ENCODE measurements at regions not wholly inside any gene's neighbourhood (a gene's known extent, or its start where the extent isn't known, plus 50 kb on each side); places are given as distances from the start of the nearest gene placed in this dataset.

DNA sequence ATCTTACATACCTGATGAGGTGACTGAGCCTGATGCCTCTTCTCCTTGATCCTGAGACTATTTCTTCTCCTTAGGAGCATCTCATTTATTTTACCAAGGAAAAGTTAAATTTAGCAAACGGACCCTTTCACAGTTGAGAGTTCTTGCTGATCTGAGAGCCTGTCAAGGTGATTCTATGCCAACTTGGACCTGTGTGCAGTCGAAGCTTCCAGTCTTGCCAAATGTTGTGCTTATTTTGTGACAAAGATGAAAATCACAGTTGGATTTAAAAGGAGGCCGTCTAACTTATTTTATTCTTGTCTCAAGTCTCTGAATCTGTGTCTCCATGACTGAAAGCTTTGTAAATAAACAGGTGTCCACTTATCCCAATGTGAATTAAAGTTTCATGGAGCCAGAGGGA lies 296.3 kb upstream of the EPHA3 start:
- H3K4me3 ChIP-seq = no peak overlapping the region
- no peaks in the 10 kb centered on the region for H3K9me3 ChIP-seq
- no peaks in the 10 kb centered on the region for H3K4me1 ChIP-seq
- no peak for TF ChIP-seq POLR2AphosphoS5 (IDR thresholded peaks at IDR 0.05)
- TF ChIP-seq POLR2A (IDR thresholded peaks at IDR 0.05) = no peak
- TF ChIP-seq CTCF (IDR thresholded peaks at IDR 0.05) = no peak
- no peaks in the 10 kb centered on the region for H3K27me3 ChIP-seq
- intact Hi-C loops (cut with DNase I; ENCODE audit: low total_unique reads) = no loop called here
- DNase-seq (ENCODE audit: low spot score in 2 of 2) = no peak
- no peak overlapping the region for H3K27ac ChIP-seq
- H3K36me3 ChIP-seq = no peaks in the 10 kb centered on the region

GRCh38 chr3:88812576-88812975 lies 294.8 kb upstream of the EPHA3 start:
- TF ChIP-seq POLR2AphosphoS5 (IDR thresholded peaks at IDR 0.05) = no peak
- TF ChIP-seq POLR2A (IDR thresholded peaks at IDR 0.05) = no peak
- no peak for TF ChIP-seq CTCF (IDR thresholded peaks at IDR 0.05)
- Histone ChIP-seq H3K27me3 (no peaks in the 10 kb centered on the region), H3K9me3 (no peaks in the 10 kb centered on the region), H3K36me3 (no peaks in the 10 kb centered on the region), H3K27ac (no peak overlapping the region), H3K4me3 (no peak overlapping the region), H3K4me1 (no peaks in the 10 kb centered on the region)
- DNase-seq (ENCODE audit: low spot score in 2 of 2) = no peak
- intact Hi-C loops (cut with DNase I; ENCODE audit: low total_unique reads) = no loop called here

DNA sequence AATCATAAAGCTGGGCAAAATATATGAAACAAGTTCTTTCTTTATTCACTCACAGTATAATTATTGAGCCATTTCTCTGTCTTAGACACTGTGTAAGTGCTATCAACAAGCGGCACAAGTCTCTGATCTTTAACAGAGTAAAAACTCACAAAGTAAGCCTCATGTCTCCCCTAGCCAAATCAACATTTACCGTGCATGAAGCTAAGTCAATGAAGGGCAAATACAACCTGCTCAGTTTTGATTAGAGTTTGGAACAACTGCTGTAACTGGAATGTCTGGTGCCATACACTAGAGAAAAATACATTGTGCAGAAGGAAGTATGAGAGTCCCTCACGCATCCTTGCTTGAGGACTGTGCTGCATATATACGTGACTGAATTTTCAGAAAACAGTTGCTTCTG lies 291.0 kb upstream of the EPHA3 start:
- Histone ChIP-seq H3K27ac (no peak overlapping the region), H3K4me1 (no peaks in the 10 kb centered on the region)
- intact Hi-C loops (cut with DNase I; ENCODE audit: low total_unique reads) = no loop called here

DNA sequence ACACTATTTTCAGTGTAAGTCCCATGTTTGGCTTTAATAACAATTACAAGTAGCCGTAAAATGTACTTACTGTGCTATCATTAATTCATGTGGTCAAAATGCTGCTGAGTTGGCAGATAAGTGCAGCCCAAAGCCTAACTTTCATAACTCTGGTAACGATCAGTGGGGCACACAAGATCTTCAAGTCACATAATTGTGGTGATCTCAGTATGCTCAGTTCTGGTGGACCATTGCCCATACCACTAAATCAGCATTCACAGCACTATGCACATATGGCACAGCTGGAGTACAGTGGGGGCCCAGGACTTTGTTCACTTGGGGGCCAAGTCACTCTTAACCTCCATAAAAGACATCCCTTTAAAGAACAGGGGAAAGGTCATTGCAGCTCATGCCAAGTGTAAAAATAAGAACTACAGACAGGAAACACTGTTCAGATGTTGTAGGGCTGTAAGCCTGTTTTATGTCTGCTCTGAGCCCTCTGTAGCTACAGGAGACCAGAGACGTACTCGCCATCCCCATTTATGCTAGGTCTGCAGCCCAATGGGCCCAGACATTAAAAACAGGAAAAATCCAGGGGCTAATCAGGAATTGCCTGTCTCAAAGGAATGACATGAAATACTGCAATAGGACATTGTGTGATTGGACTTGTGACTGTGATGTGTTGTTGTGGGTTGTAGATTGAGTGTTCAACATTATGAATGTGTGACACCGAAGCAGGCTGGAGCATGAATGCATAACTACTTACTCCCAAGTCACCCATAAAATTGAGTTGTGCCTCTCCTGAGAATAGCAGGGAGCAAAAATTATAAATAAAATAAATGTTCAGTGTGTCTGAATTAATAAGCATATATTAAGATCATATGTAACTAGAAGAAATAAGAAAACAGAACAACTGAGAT lies 282.5 kb upstream of the EPHA3 start:
- no peak for DNase-seq (ENCODE audit: low spot score in 2 of 2)
- H3K4me3 ChIP-seq = no peak overlapping the region
- H3K27me3 ChIP-seq = no peaks in the 10 kb centered on the region
- no peaks in the 10 kb centered on the region for H3K36me3 ChIP-seq
- no peak for TF ChIP-seq POLR2A (IDR thresholded peaks at IDR 0.05)
- no peak for TF ChIP-seq POLR2AphosphoS5 (IDR thresholded peaks at IDR 0.05)
- intact Hi-C loops (cut with DNase I; ENCODE audit: low total_unique reads) = no loop called here
- no peaks in the 10 kb centered on the region for H3K4me1 ChIP-seq
- H3K9me3 ChIP-seq = no peaks in the 10 kb centered on the region
- H3K27ac ChIP-seq = no peak overlapping the region

More for the DNA sequence above, 291.0 kb upstream of the EPHA3 start:
- TF ChIP-seq POLR2AphosphoS5 (IDR thresholded peaks at IDR 0.05) (no peak), POLR2A (IDR thresholded peaks at IDR 0.05) (no peak), CTCF (IDR thresholded peaks at IDR 0.05) (no peak)
- Histone ChIP-seq H3K9me3 (no peaks in the 10 kb centered on the region), H3K27me3 (no peaks in the 10 kb centered on the region), H3K4me3 (no peak overlapping the region), H3K36me3 (no peaks in the 10 kb centered on the region)
- no peak for DNase-seq (ENCODE audit: low spot score in 2 of 2)

DNA sequence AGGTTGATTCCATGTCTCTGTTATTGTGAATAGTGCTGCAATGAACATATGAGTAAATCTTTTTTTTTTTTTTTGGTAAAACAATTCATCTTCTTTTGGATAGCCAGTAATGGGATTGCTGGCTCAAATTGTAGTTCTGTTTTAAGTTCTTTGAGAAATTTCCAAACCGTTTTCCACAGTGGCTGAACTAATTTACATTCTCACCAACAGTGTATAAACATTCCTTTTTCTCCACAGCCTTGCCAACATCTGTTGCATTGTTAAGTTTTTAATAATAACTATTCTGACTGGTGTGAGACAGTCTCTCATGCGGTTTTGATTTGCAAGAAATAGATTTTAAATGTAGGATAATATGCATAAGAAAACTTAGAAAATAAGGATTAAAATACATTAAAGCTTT lies 279.0 kb upstream of the EPHA3 start:
- no peaks in the 10 kb centered on the region for H3K9me3 ChIP-seq
- H3K4me3 ChIP-seq = no peak overlapping the region
- no peaks in the 10 kb centered on the region for H3K27me3 ChIP-seq
- intact Hi-C loops (cut with DNase I; ENCODE audit: low total_unique reads) = no loop called here
- H3K4me1 ChIP-seq = no peaks in the 10 kb centered on the region
- H3K27ac ChIP-seq = no peak overlapping the region
- no peaks in the 10 kb centered on the region for H3K36me3 ChIP-seq
- no peak for DNase-seq (ENCODE audit: low spot score in 2 of 2)
- TF ChIP-seq CTCF (IDR thresholded peaks at IDR 0.05) (no peak), POLR2AphosphoS5 (IDR thresholded peaks at IDR 0.05) (no peak), POLR2A (IDR thresholded peaks at IDR 0.05) (no peak)

Measured in breast epithelium (tissue), 4 donors.